ENCODE measurements at regions not wholly inside any gene's neighbourhood (a gene's known extent, or its start where the extent isn't known, plus 50 kb on each side); places are given as distances from the start of the nearest gene placed in this dataset.

DNA sequence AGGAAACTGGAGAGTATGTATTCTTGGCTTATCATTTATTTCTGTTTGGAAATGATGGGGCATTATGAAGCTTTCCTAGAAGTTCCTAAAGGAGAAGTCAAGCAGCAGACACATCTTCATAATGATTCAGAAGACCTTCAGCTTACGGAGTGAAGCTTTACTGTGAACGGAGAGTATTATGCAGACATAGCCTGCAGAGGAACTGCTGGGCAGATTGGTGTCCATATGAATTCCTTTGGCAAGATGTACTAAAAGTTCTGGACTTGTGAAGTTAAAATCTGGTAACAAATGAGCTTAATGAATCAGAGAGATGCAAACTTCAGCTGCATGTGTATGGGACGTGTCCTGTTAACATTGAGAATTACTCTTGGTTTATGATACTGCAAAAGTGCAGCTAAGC, 60.1 kb downstream of the NABP1 start:
- no peak for DNase-seq (ENCODE audit: low spot score)

DNA sequence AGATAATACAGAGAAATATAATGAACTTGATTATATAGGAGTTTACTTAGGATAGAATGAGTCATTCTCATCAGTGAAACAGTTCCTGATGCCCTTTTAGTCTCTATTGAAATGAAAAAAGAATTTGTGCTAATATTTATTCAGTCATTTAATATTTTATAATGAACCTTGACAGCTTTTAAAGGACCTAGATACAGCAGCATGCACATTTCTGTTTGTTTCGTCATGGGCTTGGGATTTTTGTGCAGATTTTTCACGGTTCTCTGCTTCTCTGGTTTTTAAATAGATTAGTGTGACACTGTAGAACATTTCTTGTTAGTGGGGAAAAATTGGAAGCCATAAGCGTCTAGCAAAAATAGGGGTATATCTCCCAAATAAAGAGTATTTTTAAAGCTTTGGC, 60.7 kb downstream of the NABP1 start:
- peak; percentile 18 for DNase-seq (ENCODE audit: low spot score)

DNA sequence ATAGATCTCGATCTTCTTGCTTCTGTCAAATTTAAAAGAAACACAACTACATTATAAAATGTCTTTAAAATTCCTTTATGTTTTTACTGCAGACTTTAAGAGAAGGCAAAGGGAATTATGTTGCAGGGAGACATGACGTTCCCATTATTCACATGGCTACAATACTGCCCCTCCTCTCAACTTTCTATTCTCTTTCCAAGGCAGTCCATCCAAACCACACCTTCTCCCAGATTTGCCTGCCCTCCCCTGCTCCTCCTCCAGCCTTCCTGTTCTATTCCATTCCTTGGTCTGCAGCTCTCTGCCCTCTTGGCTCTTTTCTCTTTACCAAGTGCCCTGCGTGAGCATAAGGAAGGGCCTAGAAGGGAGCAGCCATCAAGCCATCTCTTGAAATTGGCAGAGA, 61.3 kb downstream of the NABP1 start:
- no peak for DNase-seq (ENCODE audit: low spot score)

DNA sequence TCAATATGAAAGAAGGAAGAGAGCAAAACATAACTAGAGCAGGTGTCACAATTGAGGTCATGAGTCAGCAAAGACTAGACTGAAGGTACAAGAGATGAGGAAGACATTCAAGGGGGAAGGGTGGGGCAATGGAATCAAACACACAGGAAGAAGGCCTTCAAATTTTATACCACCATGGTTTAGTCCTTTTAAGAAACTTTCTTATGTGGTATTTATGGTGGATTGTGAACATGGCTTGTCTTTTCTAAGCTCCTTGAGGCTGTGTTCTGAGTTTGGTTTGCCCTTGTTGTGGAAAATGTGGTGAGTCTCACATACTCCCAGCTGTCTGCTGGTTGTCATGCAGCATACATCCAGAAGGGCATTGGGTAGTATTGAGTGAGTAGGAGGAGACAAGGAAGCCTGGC, 62.1 kb downstream of the NABP1 start:
- peak; percentile 35 for DNase-seq (ENCODE audit: low spot score)

DNA sequence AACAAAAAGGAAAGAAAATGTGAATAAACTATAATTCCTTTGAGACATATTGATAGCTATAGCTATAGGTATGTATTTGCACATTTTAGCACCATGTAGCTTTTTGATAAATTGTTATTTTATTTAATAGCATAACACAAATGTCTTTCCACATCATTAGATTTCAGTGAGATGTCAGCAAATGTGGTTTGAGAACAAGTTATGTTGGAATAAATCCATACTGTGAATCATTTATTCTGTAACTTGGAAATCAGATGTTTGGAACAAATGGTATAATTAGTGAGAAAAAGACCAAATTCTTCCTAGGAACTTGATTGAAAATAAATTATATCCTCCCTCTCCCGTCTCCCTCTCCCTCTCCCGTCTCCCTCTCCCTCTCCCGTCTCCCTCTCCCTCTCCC, 62.8 kb downstream of the NABP1 start:
- no peak for DNase-seq (ENCODE audit: low spot score)

DNA sequence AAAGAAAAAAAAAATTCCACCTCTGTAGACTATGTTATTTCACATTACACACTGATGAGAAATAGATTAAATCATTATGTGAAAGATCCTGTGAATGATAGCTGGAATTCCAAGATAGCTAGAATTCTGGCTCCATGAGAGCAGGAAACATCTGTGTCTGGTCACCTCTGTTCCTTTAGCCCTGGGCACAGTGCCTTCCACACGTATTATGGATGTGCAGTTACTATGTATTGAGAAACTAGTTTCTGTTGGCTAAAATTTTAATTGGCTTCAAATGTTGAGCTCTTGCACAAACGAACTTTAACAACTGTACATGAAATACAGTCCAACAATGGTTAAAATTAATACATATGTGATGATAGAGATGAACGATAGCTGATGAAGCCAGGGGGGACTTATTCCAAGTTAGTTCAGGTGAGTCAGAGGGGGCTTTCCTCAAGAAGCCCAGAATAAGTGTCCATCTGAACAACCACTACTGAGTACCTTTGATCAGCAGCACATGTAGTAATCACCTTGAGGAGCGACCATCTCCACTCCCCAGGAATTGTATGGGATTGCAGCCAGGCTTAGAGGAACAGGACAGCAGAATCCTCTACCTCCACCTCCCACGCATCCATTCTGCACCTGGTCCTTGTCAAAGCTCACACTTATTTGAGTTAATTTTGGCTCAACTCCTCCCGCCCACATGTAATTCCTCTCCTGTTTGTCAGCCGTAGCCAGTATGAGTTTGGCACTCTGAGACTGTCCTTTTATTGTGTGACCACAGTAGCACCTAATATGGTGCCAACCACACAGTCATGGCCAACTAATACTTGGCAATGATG, 68.6 kb downstream of the NABP1 start:
- DNase-seq (ENCODE audit: low spot score) = no peak

DNA sequence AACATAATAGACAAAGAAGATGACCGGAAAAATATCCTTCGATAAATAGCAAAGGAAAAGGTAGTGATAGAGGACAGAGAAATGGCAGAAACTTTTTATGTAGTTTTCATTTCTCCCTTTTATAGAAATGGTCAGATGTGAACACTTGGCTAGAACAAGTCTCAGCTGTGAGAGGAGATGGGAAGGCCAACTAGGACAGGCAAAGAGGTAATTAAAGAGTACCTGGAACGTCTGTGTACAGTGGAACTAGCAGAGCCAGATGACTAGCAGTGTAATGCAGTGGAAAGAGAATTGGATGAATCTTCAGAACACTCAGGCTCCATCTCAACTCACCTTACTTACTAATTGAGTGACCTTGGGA, 69.2 kb downstream of the NABP1 start:
- DNase-seq (ENCODE audit: low spot score) = no peak

DNA sequence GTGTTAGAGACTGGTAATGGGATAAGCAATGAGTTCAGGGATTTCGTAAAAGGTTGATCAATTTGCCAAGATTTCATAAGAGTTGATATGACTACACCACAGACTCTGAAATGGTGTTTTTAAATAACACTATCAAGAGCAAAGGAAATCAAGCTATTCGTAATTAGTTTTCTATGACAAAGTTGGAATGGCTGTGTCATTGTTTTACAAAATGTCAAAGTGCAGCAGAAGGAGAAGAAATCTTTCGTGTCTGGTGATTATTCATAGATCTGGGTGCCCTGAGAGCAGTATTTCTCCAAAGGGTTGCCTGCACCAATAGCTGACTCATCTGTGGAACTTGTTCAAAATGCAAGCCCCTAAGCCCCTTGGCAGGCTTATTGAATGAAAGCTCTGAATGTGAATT, 70.1 kb downstream of the NABP1 start:
- DNase-seq (ENCODE audit: low spot score) = peak; percentile 27

DNA sequence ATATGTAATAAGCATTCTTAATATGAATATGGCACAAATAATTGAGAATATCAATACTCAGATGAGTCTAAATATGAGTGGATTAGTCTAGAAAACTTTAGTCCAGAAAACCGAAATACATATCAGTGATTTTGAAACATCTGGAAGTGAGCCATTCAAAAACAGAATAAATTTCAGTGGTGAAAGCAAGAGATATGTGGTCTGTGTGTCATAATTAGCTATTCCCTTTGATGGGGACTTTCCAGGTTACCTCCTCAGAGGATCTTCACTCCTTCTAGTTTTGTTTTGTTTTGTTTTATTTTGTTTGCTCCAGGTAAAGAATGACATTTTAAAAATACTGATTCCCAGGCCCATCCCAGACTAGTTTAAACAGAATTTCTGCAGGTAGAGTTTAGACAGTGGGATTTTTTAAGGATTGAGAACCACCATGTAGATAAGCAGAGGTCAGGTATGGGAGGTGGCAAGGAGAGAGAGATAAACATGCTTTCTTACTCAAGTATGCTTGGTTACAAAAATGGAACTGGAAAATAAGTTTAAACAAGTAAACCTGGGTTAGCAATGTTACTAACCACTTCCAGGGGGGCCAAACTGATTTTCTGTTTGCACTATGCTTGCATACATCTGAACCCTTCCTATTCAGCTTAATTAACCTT, 70.7 kb downstream of the NABP1 start:
- DNase-seq (ENCODE audit: low spot score) = peak; percentile 20

DNA sequence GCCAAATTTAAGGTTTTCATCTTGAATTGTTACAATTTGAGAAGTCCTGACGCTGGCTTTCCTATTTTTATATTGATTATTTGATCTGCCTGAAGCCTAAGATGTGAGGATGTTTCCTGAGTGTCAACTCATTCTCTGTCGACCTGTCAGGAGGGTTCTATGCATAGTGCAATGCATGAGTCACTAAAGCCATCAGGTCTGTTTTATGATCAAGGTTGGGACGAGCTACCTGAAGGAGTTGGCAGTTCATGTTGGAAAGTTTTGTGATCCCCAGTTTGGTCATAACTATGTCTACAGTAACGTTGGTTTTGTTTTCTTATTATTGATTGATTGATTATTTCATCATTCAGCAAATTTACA, 71.2 kb downstream of the NABP1 start:
- peak; percentile 17 for DNase-seq (ENCODE audit: low spot score)

DNA sequence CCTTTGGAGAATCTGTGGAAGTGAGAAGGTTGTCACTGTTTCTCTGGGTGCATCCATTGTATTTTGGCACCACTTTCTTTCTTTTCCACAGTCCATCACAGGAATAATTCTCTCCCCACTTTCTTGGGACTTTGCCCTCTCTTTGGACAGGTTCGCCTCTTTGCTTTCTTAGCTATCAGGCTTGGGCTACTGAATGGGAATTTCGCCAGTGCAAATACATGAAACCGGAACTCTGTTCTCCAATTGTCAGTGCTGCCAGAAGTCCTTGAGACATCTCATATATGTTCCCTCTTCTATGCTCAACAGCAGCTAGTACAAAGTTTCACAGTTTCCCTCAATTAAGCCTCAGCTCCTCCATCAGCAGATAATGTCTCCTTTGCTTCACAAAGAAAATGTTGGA, 76.2 kb downstream of the NABP1 start:
- DNase-seq (ENCODE audit: low spot score) = no peak

DNA sequence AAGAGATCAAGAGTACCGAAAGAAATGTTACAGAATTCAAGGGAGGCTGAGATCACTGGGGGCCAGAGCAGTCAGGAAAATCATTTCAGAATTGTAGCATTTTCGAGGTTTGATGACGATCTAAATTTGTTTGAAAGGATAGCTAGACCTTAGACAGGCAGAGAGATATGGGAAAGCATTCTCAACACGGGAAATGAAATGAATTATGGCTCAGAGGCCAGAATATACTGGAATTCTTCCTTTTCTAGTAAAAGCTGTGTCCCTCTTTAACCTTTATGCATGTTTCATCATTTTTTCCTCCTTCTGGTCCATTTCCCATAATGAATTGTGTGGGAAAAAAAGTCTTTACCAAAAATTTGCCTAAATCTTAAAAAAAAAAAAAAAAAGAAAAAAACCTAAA, 78.8 kb downstream of the NABP1 start:
- DNase-seq (ENCODE audit: low spot score) = no peak

DNA sequence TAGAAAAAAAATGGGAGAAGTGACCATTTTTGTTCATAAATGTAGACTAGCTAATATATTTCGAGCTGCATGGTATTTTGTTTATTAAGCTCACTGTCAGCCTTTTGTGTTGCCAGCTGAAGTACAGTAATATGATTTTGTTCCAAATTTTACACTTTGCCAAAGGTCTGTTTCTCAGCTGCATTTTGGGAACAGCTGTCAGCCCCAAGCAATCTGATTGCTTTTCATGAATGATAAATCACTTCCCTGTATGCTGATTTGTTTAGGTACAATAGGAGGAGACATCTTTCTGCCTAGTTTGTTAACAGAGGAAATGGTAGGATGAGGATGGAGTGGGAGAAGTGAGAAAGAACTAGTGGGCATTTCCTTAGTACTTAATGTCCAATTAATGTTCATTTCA, 79.3 kb downstream of the NABP1 start:
- DNase-seq (ENCODE audit: low spot score) = no peak

DNA sequence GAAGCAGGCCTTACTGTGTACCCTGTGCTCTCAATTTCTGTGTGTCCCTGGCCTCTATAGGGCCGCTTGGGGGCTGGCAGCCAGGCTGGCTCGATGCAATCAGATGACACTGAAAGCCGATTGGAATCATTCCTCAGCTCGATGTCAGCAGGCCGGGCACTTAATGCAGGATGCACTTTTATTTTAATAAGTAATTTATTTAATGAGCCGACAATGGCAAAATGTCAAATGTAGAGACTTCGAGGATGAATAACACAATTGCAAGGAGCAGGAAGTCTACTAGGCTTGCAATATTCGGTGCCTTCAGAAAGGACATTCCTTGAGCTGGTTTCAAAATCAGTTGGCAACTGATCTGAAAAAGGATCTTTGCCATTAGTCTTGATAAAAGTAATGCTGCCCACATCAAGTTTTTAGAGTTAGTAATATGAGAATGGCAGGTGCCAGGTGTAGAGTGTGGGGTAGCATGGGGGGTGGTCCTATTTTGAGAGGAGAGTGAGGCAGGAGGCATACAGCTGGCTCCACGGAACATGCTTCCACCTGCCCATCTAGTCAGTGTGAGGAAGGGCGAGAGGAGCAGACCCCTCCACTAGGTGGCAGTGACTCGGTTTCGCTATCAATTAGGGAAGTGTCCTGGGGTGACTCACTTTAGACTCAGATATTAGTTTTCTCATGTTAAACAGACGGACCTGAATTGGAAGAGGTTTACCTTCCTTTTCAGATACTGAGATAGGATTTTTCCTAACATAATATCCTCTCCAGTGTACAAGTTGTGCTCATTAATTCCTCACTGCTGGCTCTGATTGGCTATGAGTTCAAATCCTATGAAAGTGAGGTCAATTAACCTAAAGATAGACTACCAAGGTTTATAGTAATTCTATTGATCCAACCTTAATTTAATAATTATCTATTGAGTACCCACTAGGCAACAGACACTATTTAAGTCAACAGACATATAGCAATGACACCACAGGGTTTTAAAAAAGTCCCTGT, 80.9 kb downstream of the NABP1 start:
- DNase-seq (ENCODE audit: low spot score) = peak; percentile 87

DNA sequence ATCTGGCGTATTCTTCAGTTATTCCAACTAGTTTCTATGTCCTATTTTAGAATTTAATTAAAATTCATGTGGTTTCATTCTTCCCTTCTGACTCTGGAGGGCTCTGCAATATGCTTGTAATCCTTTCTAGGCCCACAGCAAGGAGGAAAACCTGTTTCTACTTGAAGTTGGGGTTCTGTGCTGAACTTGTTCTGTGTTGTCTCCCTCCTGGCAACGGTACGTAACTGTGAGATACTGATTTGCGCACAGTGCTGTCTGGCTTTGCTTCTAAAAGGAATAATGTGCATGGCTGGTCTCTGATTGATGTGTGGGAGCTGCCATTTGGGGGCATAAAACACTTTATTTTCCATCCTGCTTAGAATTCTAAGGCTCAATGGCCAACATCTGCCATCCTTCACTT, 81.7 kb downstream of the NABP1 start:
- DNase-seq (ENCODE audit: low spot score) = no peak

DNA sequence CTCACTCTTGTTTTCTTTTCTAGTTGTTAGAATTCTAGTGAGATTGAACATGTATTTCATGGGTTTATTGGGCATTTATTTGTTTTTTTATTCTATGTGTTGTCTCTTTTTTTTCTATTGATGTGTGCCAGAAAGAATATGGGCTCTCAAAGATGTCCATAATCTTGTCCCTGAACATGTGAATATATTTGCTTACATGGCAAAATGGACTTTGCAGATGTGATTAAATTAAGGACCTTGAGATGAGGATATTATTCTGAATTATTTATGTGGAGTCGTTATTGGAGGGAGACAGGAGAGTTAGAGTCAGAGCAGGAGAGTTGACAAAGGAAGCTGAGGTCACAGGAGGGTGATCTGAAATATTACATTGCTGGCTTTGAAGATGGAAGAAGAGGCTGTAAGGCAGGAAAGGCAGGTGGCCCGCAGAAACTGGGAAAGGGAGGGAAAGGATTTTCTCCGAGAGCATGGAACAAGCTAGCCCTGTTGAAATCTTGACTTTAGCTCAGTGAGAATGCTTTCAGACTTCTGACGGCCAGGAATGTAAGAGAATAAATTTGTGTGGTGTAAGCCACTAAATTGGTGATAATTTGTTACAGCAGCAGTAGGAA, 82.8 kb downstream of the NABP1 start:
- DNase-seq (ENCODE audit: low spot score) = no peak

DNA sequence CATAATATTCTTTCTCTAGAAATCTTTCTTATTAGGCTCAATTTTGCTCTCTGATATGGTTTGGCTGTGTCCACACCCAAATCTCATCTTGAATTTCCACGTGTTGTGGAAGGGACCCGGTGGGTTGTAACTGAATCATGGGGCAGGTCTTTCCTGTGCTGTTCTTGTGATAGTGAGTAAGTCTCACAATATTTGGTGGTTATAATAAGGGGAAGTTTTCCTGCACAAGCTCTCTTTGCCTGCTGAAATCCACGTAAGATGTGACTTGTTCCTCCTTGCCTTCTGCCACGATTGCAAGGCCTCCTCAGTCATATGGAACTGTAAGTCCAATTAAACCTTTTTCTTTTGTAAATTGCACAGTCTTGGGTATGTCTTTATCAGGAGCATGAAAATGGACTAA, 73.8 kb downstream of the CAVIN2 start:
- DNase-seq (ENCODE audit: low spot score) = no peak

DNA sequence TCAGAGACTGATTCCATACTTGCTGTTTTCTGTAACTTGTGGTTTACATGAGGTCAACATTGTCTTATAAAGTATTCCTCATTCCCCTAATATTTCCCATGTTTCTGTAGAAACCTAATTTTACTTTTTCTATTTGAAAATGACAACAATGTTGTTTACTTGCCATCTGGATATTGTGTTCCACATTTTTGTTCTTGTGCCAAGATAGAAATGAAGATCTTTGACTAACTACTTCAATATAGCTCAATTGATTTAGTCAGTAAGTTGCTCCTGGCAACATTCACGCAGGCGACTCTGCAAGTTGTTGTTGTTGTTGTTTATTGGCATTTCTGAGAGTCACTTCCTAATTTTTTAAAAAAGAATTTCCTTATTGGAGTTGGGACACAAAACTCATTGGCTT, 69.5 kb downstream of the CAVIN2 start:
- no peak for DNase-seq (ENCODE audit: low spot score)

DNA sequence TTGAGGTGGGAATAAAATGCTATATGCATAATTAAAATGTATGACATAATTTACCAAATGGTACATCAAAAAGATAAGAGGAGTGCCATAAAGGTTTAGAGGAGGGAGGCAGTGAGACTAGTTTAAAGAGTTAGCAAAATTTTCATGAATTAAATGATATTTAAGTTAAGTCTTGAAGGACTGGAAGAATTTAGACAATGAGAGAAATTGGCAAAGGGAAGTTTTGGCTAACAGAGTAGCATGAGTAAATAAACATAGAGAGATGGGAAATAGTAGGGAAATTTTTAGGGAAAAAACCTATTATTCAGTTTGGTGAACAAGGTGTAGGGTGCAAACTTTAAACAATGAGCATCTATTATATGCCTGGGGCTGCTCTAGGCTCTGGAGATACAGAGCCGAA, 68.8 kb downstream of the CAVIN2 start:
- no peak for DNase-seq (ENCODE audit: low spot score)

DNA sequence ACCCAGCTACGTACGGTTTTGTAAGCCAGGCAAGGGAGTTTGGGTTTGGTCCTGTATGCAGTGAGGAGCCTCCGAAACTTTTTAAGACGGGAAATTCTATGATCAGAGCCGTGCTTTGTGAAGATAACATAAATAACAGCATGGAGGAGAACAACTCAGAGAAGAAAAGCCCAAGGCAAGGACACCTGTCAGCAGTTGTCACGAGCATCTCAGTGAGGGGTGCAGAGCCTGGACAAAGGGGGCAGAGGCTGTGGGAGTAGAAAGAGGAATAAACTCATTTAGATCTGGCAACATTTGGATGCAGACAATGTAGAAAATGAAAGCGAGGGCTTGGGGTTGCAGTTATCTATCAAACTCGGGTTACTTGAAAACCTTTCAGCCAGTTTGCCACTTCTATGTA, 64.5 kb downstream of the CAVIN2 start:
- DNase-seq (ENCODE audit: low spot score) = no peak

DNA sequence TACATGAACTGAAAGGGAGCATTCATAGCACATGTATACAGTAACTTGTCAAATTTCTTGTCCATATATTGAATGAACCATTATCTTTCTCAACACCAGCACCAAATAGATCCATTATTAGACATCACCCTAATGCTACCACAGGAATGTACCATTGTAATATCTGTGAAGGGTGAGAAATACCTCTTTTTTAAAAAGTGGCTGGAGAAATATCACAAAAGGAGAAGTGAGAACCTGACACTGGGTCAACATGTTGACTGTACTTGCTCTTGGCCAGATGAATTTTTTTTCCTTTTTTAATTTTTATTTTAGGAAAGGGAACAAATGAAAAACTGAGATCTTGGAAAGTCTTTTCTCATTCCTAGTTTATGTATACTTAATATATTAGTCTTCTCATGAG, 63.5 kb downstream of the CAVIN2 start:
- DNase-seq (ENCODE audit: low spot score) = no peak
